Mesenchymal stem cell (in vitro differentiated cells and primary cell): ENCODE measurements at regions not wholly inside any gene's neighbourhood (a gene's known extent, or its start where the extent isn't known, plus 50 kb on each side); places are given as distances from the start of the nearest gene placed in this dataset.

Experiments used
- DNase-seq: peaks from one replicate; pipeline ENCODE4 v3.0.0-alpha.2; 2013
- H2AFZ ChIP-seq: one replicate; pipeline ENCODE4 v1.6.1; 2013; ENCODE audit warnings: low read depth, mild to moderate bottlenecking, control low read depth, inconsistent platforms, low read length, moderate library complexity
- H2AK5ac ChIP-seq: 2 replicates; pipeline ENCODE4 v1.6.1; 2013; ENCODE audit warnings: low read length, moderate library complexity, mild to moderate bottlenecking, inconsistent platforms; ENCODE audit not compliant: severe bottlenecking
- H2BK120ac ChIP-seq: one replicate; pipeline ENCODE4 v1.6.1; 2013; ENCODE audit warnings: low read depth, mild to moderate bottlenecking, inconsistent platforms, low read length, moderate library complexity
- H2BK12ac ChIP-seq, 2 experiments: one replicate each; pipeline ENCODE4 v1.6.1; 2013; ENCODE audit warnings: inconsistent platforms in 2 of 2, low read length in 2 of 2, mild to moderate bottlenecking in 2 of 2, moderate library complexity in 2 of 2, control low read depth in 1 of 2
- H2BK15ac ChIP-seq: one replicate; pipeline ENCODE4 v1.6.1; 2013; ENCODE audit warnings: mild to moderate bottlenecking, low read depth, inconsistent platforms; ENCODE audit not compliant: poor library complexity, severe bottlenecking
- H2BK5ac ChIP-seq: 2 replicates; pipeline ENCODE4 v1.6.1; 2013; ENCODE audit warnings: low read depth, mild to moderate bottlenecking, low read length, control low read depth, inconsistent platforms; ENCODE audit not compliant: poor library complexity, severe bottlenecking
- H3K14ac ChIP-seq, 2 experiments: one replicate each; pipeline ENCODE4 v1.6.1; 2013; ENCODE audit warnings: inconsistent platforms in 2 of 2, low read length in 2 of 2, control low read depth in 1 of 2, mild to moderate bottlenecking in 1 of 2, moderate library complexity in 1 of 2
- H3K18ac ChIP-seq, 2 experiments: one replicate each; pipeline ENCODE4 v1.6.1; 2013; ENCODE audit warnings: inconsistent platforms in 2 of 2, low read length in 2 of 2, control low read depth in 1 of 2, low read depth in 1 of 2, mild to moderate bottlenecking in 1 of 2
- H3K23ac ChIP-seq, 2 experiments: one replicate each; pipeline ENCODE4 v1.6.1; 2013; ENCODE audit warnings: inconsistent platforms in 2 of 2, low read length in 2 of 2, mild to moderate bottlenecking in 2 of 2, moderate library complexity in 2 of 2, control low read depth in 1 of 2
- H3K27ac ChIP-seq: 2 replicates; pipeline ENCODE4 v1.5.1; 2013; ENCODE audit warnings: mild to moderate bottlenecking, moderate library complexity, low read length, control low read depth, inconsistent platforms; ENCODE audit not compliant: poor library complexity, severe bottlenecking
- H3K27me3 ChIP-seq, 2 experiments: 2 replicates each; pipeline versions ENCODE4 v1.6.1 to v1.7.0; 2013; ENCODE audit warnings: low read length in 2 of 2, mild to moderate bottlenecking in 2 of 2, moderate library complexity in 2 of 2, control low read depth in 1 of 2, inconsistent platforms in 1 of 2; ENCODE audit not compliant: control insufficient read depth in 1 of 2, insufficient read depth in 1 of 2
- H3K36me3 ChIP-seq, 2 experiments: 2 replicates each; pipeline versions ENCODE4 v1.6.1 to v1.7.0; 2013; ENCODE audit warnings: low read length in 2 of 2, control low read depth in 1 of 2, inconsistent platforms in 1 of 2, low read depth in 1 of 2, mild to moderate bottlenecking in 1 of 2; ENCODE audit not compliant: insufficient read depth in 2 of 2, control insufficient read depth in 1 of 2
- H3K4ac ChIP-seq, 2 experiments: one replicate each; pipeline ENCODE4 v1.6.1; 2013; ENCODE audit warnings: inconsistent platforms in 2 of 2, low read length in 2 of 2, mild to moderate bottlenecking in 2 of 2, moderate library complexity in 2 of 2, control low read depth in 1 of 2, low read depth in 1 of 2
- H3K4me1 ChIP-seq: 2 replicates; pipeline ENCODE4 v1.6.1; 2013; ENCODE audit warnings: low read depth, low read length, control low read depth; ENCODE audit not compliant: control insufficient read depth, insufficient read depth
- H3K4me2 ChIP-seq: 2 replicates; pipeline ENCODE4 v1.6.1; 2013; ENCODE audit warnings: low read length, mild to moderate bottlenecking, inconsistent platforms; ENCODE audit not compliant: poor library complexity, severe bottlenecking
- H3K4me3 ChIP-seq, 2 experiments: 2 replicates each; pipeline versions ENCODE4 v1.5.1 to v1.7.0; 2013; ENCODE audit warnings: low read length in 2 of 2, mild to moderate bottlenecking in 2 of 2, control low read depth in 1 of 2, low read depth in 1 of 2; ENCODE audit not compliant: insufficient read depth in 1 of 2
- H3K79me1 ChIP-seq: replicated peaks from 2 replicates; pipeline ENCODE4 v1.6.1; 2013; ENCODE audit warnings: mild to moderate bottlenecking, control low read depth, low read length, inconsistent platforms; ENCODE audit not compliant: poor library complexity, severe bottlenecking
- H3K9ac ChIP-seq: 2 replicates; pipeline ENCODE4 v1.7.0; 2013; ENCODE audit warnings: mild to moderate bottlenecking, low read length, moderate library complexity
- H3K9me3 ChIP-seq: 2 replicates; pipeline ENCODE4 v1.7.0; 2013; ENCODE audit warnings: mild to moderate bottlenecking, low read length; ENCODE audit not compliant: control insufficient read depth
- H4K8ac ChIP-seq: one replicate; pipeline ENCODE4 v1.6.1; 2013; ENCODE audit warnings: inconsistent platforms, mild to moderate bottlenecking, low read length, moderate library complexity
- H4K91ac ChIP-seq: one replicate; pipeline ENCODE4 v1.6.1; 2013; ENCODE audit warnings: mild to moderate bottlenecking, low read length, inconsistent platforms
- WGBS: methylation state at CpG from one replicate; pipeline ENCODE4 v1.1.7; 2013; ENCODE audit warnings: mixed read lengths; 5-methylcytosine and 5-hydroxymethylcytosine counted together

- H2BK15ac ChIP-seq: no peak overlapping the region
- H3K4ac ChIP-seq: no peak overlapping the region
- H2BK12ac ChIP-seq: no peak overlapping the region
- H3K9ac ChIP-seq: no peak overlapping the region
- no peak overlapping the region for H3K4me3 ChIP-seq
- peaks cover 0 to 60% of the 10 kb centered on the region in 2 experiments for H3K27me3 ChIP-seq
- H3K36me3 ChIP-seq: no peaks in the 10 kb centered on the region
- H3K79me1 ChIP-seq: no peaks in the 10 kb centered on the region
- H3K9me3 ChIP-seq: no peaks in the 10 kb centered on the region
- no peak overlapping the region for H2BK120ac ChIP-seq
- WGBS: 80% methylated on average over 12 of the region's 12 CpGs
- H3K18ac ChIP-seq: no peak overlapping the region
- no peak for DNase-seq
- no peak overlapping the region for H3K27ac ChIP-seq
- no peak overlapping the region for H2BK5ac ChIP-seq
- H3K14ac ChIP-seq: no peak overlapping the region
- H2AFZ ChIP-seq: no peak overlapping the region
- H3K23ac ChIP-seq: no peak overlapping the region
- no peak overlapping the region for H4K8ac ChIP-seq
- H3K4me1 ChIP-seq: no peaks in the 10 kb centered on the region
- no peak overlapping the region for H3K4me2 ChIP-seq
- H2AK5ac ChIP-seq: no peak overlapping the region
- H4K91ac ChIP-seq: no peak overlapping the region
These were observed 401.1 kb upstream of the PODXL start for GRCh38 chr7:131957338-131958020.

GRCh38 chr7:131956864-131957263 is 400.4 kb upstream of the PODXL start:
- Histone ChIP-seq H3K36me3 (no peaks in the 10 kb centered on the region), H4K91ac (no peak overlapping the region), H3K4ac (no peak overlapping the region), H2AFZ (no peak overlapping the region), H3K4me2 (no peak overlapping the region), H2AK5ac (no peak overlapping the region), H2BK120ac (no peak overlapping the region), H2BK15ac (no peak overlapping the region), H3K9ac (no peak overlapping the region), H3K14ac (no peak overlapping the region), H3K79me1 (no peaks in the 10 kb centered on the region), H3K4me3 (no peak overlapping the region), H3K27ac (no peak overlapping the region), H4K8ac (no peak overlapping the region), H3K27me3 (peaks cover 0 to 58% of the 10 kb centered on the region in 2 experiments), H2BK5ac (no peak overlapping the region), H3K4me1 (no peaks in the 10 kb centered on the region), H3K23ac (no peak overlapping the region), H2BK12ac (no peak overlapping the region), H3K9me3 (no peaks in the 10 kb centered on the region), H3K18ac (no peak overlapping the region)
- WGBS: no CpG with 5 or more reads among the region's 1 CpG
- no peak for DNase-seq

- H2BK12ac ChIP-seq: no peak overlapping the region
- no peak overlapping the region for H3K4me3 ChIP-seq
- no peak overlapping the region for H4K8ac ChIP-seq
- WGBS: 48% methylated on average over 2 of the region's 2 CpGs
- no peak overlapping the region for H4K91ac ChIP-seq
- H3K27ac ChIP-seq: no peak overlapping the region
- no peak overlapping the region for H2AK5ac ChIP-seq
- no peaks in the 10 kb centered on the region for H3K79me1 ChIP-seq
- H3K4ac ChIP-seq: no peak overlapping the region
- H2BK120ac ChIP-seq: no peak overlapping the region
- no peak overlapping the region for H2BK15ac ChIP-seq
- no peaks in the 10 kb centered on the region for H3K4me1 ChIP-seq
- H3K23ac ChIP-seq: no peak overlapping the region
- peaks cover under 1 to 47% of the 10 kb centered on the region in 2 experiments for H3K27me3 ChIP-seq
- H2BK5ac ChIP-seq: no peak overlapping the region
- peaks cover 5% of the 10 kb centered on the region for H3K9me3 ChIP-seq
- no peak overlapping the region for H3K9ac ChIP-seq
- no peak overlapping the region for H3K4me2 ChIP-seq
- no peaks in the 10 kb centered on the region for H3K36me3 ChIP-seq
- DNase-seq: no peak
- no peak overlapping the region for H2AFZ ChIP-seq
- no peak overlapping the region for H3K14ac ChIP-seq
- no peak overlapping the region for H3K18ac ChIP-seq
These were observed 399.3 kb upstream of the PODXL start for GRCh38 chr7:131955679-131956078.

GRCh38 chr7:131953184-131953583 is 396.8 kb upstream of the PODXL start:
- no peak overlapping the region for H2BK15ac ChIP-seq
- H2BK5ac ChIP-seq: no peak overlapping the region
- no peak overlapping the region for H3K4me2 ChIP-seq
- peaks cover 14 to 35% of the 10 kb centered on the region in 2 experiments for H3K27me3 ChIP-seq
- H3K79me1 ChIP-seq: no peaks in the 10 kb centered on the region
- H3K4ac ChIP-seq: no peak overlapping the region
- H2AK5ac ChIP-seq: no peak overlapping the region
- no peak overlapping the region for H3K23ac ChIP-seq
- no peak overlapping the region for H4K8ac ChIP-seq
- no peak overlapping the region for H3K4me3 ChIP-seq
- no peak overlapping the region for H3K14ac ChIP-seq
- no peaks in the 10 kb centered on the region for H3K36me3 ChIP-seq
- H3K27ac ChIP-seq: no peak overlapping the region
- WGBS: 84% methylated on average over 3 of the region's 3 CpGs
- H3K18ac ChIP-seq: no peak overlapping the region
- peaks cover 5% of the 10 kb centered on the region for H3K9me3 ChIP-seq
- H2BK120ac ChIP-seq: no peak overlapping the region
- H3K9ac ChIP-seq: no peak overlapping the region
- no peak overlapping the region for H4K91ac ChIP-seq
- H3K4me1 ChIP-seq: peaks cover 4% of the 10 kb centered on the region
- H2BK12ac ChIP-seq: no peak overlapping the region
- H2AFZ ChIP-seq: no peak overlapping the region
- no peak for DNase-seq
